Mucosa of descending colon (tissue), 3 donors: ENCODE measurements at regions not wholly inside any gene's neighbourhood (a gene's known extent, or its start where the extent isn't known, plus 50 kb on each side); places are given as distances from the start of the nearest gene placed in this dataset.

ENCODE experiments used
- ATAC-seq: fragments of 200-7000 bp; cut with Tn5 transposase; one replicate; pipeline ENCODE4 v1.9.1; 2020; ENCODE audit warnings: mild to moderate bottlenecking, moderate library complexity
- DNase-seq, 3 donors: peaks; one replicate each; pipeline ENCODE4 v3.0.0-alpha.2; 2020
- H3K36me3 ChIP-seq: fragments of 200-600 bp; one replicate; pipeline ENCODE4 v1.8.0; 2021; ENCODE audit warnings: low read depth, mild to moderate bottlenecking
- H3K4me1 ChIP-seq: fragments of 200-600 bp; one replicate; pipeline ENCODE4 v1.8.0; 2021; ENCODE audit warnings: low read depth, mild to moderate bottlenecking
- H3K4me3 ChIP-seq: fragments of 200-600 bp; one replicate; pipeline ENCODE4 v1.8.0; 2021; ENCODE audit warnings: mild to moderate bottlenecking
- H3K9me3 ChIP-seq: fragments of 200-600 bp; one replicate; pipeline ENCODE4 v1.8.0; 2021; ENCODE audit warnings: mild to moderate bottlenecking
- CTCF ChIP-seq: fragments of 200-600 bp; IDR thresholded peaks from one replicate; pipeline ENCODE4 v1.8.0; 2022; ENCODE audit warnings: antibody characterized with exemption, mild to moderate bottlenecking
- intact Hi-C, 2 donors: fragments of 100-400 bp; cut with DNase I in 1 of 2; cut with micrococcal nuclease in 1 of 2; formaldehyde crosslinking; loops; one replicate each; pipeline versions ENCODE4 v1.11.0 to v1.11.1; 2022; cut with DNase I, micrococcal nuclease
- donor health status: DM: no; HTN: no; CAD: no; lungs with moderate emphysema.
- donor health status: DM: no; HTN: no; CAD: no.
- donor health status: DM: no; HTN: yes; CAD: no.

- ATAC-seq (no peak), DNase-seq (no peak)
- intact Hi-C loops: no loop called here
- Histone ChIP-seq H3K4me3 (no peak overlapping the region), H3K36me3 (no peaks in the 10 kb centered on the region), H3K4me1 (no peaks in the 10 kb centered on the region), H3K9me3 (no peaks in the 10 kb centered on the region)
- TF ChIP-seq CTCF: no peak
Observed at GRCh38 chr12:67910360-67911274, 78.6 kb upstream of the IFNG-AS1 start.

GRCh38 chr12:67911275-67911600 is 78.0 kb upstream of the IFNG-AS1 start:
- no peak for TF ChIP-seq CTCF
- no peak for ATAC-seq
- Histone ChIP-seq H3K36me3 (no peaks in the 10 kb centered on the region), H3K9me3 (no peaks in the 10 kb centered on the region), H3K4me1 (no peaks in the 10 kb centered on the region), H3K4me3 (no peak overlapping the region)
- intact Hi-C loops: no loop called here
- no peak for DNase-seq

GRCh38 chr12:67911789-67912188 is 77.5 kb upstream of the IFNG-AS1 start:
- no peak overlapping the region for H3K4me3 ChIP-seq
- H3K4me1 ChIP-seq: no peaks in the 10 kb centered on the region
- DNase-seq: no peak
- H3K36me3 ChIP-seq: no peaks in the 10 kb centered on the region
- TF ChIP-seq CTCF: no peak
- H3K9me3 ChIP-seq: no peaks in the 10 kb centered on the region
- ATAC-seq: no peak
- intact Hi-C loops: no loop called here

- DNase-seq: peak in 1 of 3 donors; percentile 14
- ATAC-seq: peak; percentile 20
- H3K36me3 ChIP-seq: no peaks in the 10 kb centered on the region
- TF ChIP-seq CTCF: no peak
- intact Hi-C loops: no loop called here
- no peak overlapping the region for H3K4me3 ChIP-seq
- H3K9me3 ChIP-seq: no peaks in the 10 kb centered on the region
- no peaks in the 10 kb centered on the region for H3K4me1 ChIP-seq
Observed at GRCh38 chr12:67915335-67915851, 73.9 kb upstream of the IFNG-AS1 start.

- TF ChIP-seq CTCF: no peak
- Histone ChIP-seq H3K4me1 (no peaks in the 10 kb centered on the region), H3K4me3 (no peak overlapping the region), H3K9me3 (no peaks in the 10 kb centered on the region), H3K36me3 (no peaks in the 10 kb centered on the region)
- intact Hi-C loops: no loop called here
- ATAC-seq: no peak
- DNase-seq: no peak
Observed at GRCh38 chr12:67916266-67916970, 72.8 kb upstream of the IFNG-AS1 start.
